ENCODE measurements at regions not wholly inside any gene's neighbourhood (a gene's known extent, or its start where the extent isn't known, plus 50 kb on each side); places are given as distances from the start of the nearest gene placed in this dataset.
"Not testable (repeated sequence)": the region's sequence is repeated elsewhere in the genome, so short reads cannot be mapped to it uniquely, and the experiment has no call there.

DNA sequence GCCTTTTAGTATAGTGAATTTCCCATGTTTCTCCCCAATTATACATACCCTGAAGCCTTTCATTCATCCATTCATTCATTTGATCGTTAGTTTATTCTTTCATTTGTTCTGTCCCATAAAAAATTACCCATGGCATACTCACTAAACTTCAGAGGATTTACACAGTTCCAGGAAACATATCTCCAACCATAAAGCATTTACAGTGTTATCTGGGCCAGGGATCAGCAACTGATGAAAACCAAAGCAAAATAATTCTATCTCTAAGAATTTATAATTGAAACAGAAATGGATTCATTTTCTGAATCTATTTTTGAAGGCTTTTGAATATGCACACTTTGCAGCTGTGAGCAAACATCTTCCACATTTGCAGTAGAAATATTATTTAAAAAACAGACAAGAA lies 547.7 kb downstream of the KCNJ2 start:
- in situ Hi-C loops (cut with MboI; ENCODE audit: low pct_unique_long_range_greater_than_20kb, low sequenced_read_pairs), result no loop called here

DNA sequence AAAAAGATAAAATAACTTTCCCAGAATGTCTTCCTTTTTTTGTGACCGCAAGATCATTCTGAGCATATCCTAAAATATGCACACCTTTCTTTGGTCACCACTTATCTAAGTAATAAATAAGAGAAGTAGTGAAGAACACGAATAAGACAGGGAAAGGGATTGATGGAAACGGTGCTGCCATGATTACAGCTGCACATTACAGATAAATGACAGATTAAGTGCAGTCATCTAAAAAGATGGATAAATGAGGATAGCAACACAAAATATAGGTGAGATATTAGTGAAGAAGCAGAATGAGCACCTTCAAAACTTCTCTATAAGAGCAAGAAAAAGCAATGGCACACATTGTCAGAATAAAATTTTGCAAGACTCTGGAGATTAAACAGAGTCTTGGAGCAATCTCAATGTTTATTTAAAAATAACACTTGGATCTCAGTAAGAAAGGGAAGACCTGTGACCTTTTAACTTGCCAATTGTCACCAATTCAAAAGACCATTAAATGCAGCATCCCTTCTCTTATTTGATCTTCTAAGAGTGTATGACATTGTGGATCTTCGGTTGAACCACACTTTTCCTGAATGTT lies 567.1 kb downstream of the KCNJ2 start:
- in situ Hi-C loops (cut with MboI; ENCODE audit: low pct_unique_long_range_greater_than_20kb, low sequenced_read_pairs), result no loop called here
- DNase-seq, result no peak

More for the DNA sequence above, 547.7 kb downstream of the KCNJ2 start:
- DNase-seq, result no peak

DNA sequence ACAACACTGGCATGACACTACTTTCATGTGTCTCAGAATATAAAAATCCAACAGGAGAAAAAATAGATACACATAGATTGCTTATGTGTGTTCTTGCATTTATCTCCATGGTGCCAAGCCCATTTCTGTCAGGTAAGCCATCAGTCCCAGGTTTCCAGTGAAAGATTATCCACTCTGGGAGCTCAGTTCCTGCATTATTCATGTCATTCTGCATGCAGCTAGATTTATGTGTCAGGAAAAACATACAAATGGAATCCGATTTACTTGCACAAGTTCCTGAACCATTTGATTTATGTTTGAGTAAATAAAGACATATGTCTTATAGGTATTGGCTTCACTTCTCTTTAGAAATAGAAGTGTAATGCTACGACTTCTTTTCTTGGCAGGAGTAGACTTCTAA lies 569.7 kb downstream of the KCNJ2 start:
- no peak for DNase-seq
- in situ Hi-C loops (cut with MboI; ENCODE audit: low pct_unique_long_range_greater_than_20kb, low sequenced_read_pairs), result no loop called here

DNA sequence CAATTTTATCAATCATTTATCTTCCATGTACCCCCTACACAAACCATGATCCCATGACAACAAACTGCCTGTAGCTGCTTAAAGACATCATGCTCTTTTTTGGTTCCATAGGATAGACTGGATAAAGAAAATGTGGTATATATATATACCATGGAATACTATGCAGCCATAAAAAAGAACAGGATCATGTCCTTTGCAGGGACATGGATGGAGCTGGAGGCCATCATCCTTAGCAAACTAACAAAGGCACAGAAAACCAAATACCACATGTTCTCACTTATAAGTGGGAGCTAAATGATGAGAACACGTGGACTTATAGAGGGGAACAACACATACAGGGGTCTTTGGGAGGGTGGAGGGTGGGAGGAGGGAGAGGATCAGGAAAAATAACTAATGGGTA lies 577.2 kb downstream of the KCNJ2 start:
- in situ Hi-C loops (cut with MboI; ENCODE audit: low pct_unique_long_range_greater_than_20kb, low sequenced_read_pairs); DNase-seq: not testable (repeated sequence)

DNA sequence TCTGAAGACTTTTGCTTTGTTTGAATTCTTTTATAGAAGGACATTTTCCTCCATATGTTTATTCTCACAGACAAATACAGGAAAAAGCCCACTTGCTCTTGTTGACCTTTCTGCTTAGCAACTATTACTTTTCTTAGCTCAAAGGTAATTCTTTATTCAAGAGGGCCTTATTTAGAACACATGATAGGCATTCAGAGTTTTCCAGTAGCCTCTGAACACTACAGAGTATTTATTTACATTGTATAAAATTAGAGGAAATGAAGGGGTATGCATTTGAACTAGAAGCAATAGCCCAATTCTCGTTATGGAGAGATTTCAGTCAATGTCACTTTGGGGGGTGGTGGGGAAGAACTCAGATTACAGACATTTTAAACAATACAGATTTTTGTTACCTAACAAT lies 581.7 kb downstream of the KCNJ2 start:
- DNase-seq, result no peak
- in situ Hi-C loops (cut with MboI; ENCODE audit: low pct_unique_long_range_greater_than_20kb, low sequenced_read_pairs), result no loop called here

DNA sequence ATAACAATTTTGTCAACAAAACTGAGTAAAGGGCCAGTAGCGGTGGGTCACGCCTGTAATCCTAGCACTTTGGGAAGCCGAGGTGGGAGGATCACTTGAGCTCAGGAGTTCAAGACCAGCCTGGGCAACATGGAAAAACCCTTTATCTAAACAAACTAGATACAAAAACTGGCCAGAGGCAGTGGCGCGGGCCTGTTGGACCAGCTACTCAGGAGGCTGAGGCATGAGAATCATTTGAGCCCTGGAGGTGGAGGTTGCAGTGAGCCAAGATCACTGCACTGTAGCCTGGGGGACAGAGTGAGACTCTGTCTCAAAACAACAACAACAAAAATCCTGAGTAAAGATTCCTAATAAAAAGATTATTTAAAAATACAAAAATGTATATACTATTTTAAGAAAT lies 583.1 kb downstream of the KCNJ2 start:
- DNase-seq; in situ Hi-C loops (cut with MboI; ENCODE audit: low pct_unique_long_range_greater_than_20kb, low sequenced_read_pairs): not testable (repeated sequence)

DNA sequence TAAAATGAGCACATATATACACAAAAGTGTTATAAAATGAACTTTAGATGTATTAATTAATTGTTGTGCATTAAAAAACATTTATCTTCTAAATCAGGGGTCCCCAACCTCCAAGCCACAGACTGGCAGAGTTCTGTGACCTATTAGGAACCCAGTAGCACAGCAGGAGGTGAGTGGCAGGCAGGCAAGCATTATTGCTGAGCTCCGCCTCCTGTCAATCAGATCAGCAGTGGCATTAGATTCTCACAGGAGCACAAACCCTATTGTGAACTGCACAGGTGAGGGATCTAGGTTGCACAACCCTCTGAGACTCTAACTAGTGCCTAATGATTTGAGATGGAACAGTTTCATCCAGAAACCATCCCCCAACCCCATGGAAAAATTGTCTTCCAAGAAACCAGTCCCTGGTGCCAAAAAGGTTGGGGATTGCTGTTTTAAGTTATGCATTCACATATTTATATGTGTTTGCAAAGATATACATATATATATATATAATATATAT lies 583.7 kb downstream of the KCNJ2 start:
- no peak for DNase-seq
- in situ Hi-C loops (cut with MboI; ENCODE audit: low pct_unique_long_range_greater_than_20kb, low sequenced_read_pairs), result no loop called here

DNA sequence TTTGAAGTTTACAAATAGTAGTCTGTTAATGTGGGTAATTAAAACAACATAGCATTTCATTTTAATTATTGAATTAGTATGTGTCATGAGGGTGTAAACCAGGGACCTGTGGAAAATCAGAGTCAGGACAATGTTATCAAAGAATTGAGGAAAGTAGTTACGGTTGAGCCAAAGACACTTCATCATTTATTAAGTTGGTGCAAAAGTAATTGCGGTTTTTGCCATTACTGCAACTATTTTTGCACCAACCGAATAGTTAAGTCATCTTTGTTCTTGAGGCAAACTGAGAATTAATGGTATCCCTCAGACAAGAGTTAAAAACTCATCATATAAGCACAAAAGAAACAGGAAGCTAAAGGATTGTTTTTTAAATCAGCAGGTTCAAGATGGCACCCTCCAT lies 593.7 kb downstream of the KCNJ2 start:
- in situ Hi-C loops (cut with MboI; ENCODE audit: low pct_unique_long_range_greater_than_20kb, low sequenced_read_pairs), result no loop called here
- no peak for DNase-seq

DNA sequence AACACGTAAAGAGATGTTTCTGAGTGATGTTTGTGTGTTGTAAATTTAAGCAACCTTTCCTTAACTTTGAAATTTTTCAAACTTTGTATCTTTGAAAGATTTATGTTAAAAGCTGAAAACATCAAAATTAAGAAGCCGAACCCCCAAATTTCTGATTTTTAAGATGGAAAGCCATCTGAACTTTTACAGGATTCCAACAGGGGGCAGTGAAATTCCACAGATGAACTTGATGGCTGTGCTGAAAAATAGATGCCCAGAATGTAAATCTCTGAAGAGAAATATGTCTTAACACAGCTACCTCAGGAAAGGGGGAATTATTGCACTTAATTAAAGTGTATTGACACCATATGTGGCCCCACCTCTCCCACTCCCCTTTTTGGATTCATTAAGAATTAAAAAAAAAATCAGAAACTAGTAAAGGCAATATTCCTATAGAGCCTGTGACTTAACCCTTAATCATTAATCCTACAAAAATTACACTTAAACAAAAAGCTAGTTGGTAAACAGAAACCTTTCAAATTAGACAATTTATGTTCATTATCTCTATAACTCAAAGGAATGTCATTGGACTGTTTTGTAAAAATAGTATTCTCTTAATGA lies 597.9 kb downstream of the KCNJ2 start:
- DNase-seq, result peak; percentile 33
- in situ Hi-C loops (cut with MboI; ENCODE audit: low pct_unique_long_range_greater_than_20kb, low sequenced_read_pairs), result no loop called here

DNA sequence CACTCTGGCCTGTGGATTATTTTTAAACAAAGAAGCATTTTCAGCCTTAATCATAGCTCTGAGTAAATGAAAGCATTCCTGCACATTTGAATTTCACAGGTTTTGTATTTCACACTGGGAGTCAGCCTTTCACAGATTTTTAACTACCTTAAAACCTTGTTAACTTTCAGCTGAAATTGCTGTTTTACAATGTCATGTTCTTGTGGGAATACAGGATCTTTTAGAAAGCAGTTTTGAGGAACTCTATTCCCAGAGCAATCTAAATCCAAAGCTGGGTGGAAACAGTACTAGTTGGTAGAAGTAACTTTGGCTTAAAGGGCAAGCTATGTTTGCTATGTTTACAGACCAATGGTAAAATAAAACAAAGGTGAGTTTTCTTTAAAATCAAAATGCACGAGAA lies 600.6 kb downstream of the KCNJ2 start:
- in situ Hi-C loops (cut with MboI; ENCODE audit: low pct_unique_long_range_greater_than_20kb, low sequenced_read_pairs), result no loop called here

DNA sequence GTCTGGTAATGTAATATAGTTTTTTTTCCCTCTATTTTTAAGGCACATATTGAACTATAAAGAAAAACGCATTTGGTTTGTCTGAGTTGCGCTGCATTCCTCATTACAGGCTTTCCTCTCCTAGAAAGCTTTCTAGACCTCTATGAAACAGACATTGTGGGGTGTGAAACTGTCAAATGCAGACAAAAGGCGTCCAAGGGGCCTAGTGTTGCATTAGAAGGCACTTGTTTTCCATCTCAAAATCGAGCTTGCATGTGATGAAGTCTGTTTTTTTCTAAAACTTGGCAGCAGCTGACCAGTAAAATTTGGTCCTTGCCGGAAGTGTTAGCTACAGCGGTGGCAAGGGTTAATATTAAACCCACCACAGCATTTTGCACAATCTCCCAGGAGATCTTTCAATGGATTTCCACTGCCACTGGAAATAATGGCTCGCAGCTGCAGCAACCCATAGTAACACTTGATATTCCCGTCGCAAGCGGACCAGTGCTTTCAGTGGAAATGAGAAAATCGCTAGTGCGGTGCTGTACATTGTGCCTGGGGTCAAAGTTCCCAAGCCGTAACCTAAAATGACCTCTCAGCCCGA lies 602.6 kb downstream of the KCNJ2 start:
- in situ Hi-C loops (cut with MboI; ENCODE audit: low pct_unique_long_range_greater_than_20kb, low sequenced_read_pairs), result no loop called here

More for the DNA sequence above, 600.6 kb downstream of the KCNJ2 start:
- DNase-seq, result no peak

DNA sequence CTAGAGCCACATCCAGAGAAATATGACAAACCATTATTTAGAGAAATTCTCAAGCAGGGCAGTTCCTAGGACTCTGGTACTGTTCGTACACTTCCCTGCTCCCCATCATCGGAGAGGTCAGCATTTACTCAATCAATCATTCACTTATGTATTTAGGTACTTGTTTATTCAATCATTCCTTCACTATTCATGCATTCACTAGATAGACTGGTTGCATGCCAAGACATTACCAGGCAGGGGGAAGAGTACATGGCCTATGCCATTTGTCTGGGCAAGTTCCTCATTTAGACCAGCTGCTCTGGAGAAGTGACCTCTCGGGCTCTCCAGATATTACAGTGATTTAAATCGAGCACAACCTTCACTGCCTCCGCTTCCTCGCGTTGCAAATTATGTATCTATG lies 603.4 kb downstream of the KCNJ2 start:
- no peak for DNase-seq
- in situ Hi-C loops (cut with MboI; ENCODE audit: low pct_unique_long_range_greater_than_20kb, low sequenced_read_pairs), result no loop called here

More for the DNA sequence above, 602.6 kb downstream of the KCNJ2 start:
- no peak for DNase-seq

DNA sequence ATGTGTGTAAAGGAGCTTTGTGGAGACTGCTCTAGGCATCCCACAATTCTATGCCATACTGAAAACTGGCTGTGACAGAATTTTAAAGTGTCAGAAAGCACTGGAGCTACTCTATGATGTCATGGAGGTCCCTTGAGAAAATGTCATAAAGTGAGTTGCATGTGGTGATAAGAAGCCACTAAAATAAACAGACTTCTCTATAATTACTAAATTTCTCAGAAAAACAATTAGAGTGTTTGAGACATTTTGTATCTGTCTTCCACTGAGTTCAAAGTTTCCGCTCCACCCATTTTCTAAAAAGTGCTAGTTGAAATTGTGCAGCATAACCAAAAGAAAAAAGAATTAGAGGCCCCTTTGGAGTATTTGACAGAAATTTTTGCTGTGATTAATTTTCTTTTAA lies 603.9 kb downstream of the KCNJ2 start:
- in situ Hi-C loops (cut with MboI; ENCODE audit: low pct_unique_long_range_greater_than_20kb, low sequenced_read_pairs), result no loop called here
- no peak for DNase-seq

DNA sequence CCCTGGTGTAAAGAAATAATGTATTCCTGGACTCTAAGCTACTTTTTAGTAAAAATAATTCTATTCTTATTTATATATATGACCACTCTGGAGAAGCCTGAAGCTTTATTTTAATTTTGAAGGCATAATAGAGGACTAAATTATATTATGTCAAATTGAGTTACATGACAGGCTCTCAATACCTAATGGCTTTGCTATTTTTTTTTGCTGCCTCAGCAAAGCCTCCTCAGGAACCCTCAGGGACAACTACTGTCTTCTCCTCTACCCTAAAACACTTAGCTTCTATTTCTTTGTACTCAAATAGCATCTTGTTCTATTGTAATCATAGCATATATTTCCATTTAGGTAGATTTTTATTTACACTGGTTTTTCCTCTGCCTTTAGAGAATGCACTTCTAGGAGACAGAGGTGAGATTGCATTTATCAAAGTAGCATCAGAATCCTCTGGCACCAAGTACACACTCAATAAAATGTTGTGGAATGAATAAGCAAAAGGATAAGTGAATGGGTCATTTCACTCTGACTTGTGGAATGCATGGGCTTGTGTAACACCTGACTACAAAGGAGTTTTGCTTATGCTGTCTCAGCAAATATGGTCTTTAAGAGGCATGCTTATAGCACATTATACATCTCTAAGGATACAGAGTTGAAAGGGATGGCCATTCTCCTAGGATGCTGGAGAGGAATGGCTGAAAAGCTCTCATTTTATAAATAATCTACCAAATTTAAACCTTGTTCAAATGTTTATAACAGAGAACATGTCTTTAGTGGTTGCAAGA lies 605.2 kb downstream of the KCNJ2 start:
- in situ Hi-C loops (cut with MboI; ENCODE audit: low pct_unique_long_range_greater_than_20kb, low sequenced_read_pairs), result no loop called here
- no peak for DNase-seq

DNA sequence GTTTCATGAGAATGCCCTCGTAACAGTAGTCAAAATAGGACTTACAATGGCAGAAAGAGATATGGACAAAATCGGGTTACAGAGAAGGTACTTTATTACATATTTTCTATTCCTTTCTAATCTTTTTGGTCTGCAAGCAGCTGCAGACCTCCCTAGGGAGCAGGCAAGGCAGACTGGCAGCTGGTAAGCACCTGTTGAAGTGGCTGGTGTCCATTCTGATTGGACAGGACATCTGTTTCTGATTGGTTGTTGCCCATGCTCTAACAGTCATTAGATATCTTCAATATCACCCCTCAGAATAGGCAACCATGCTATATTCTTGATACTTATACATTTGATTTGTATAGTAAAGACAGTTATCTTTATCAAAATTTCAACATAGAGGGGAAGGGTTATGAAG lies 606.3 kb downstream of the KCNJ2 start:
- DNase-seq, result no peak
- in situ Hi-C loops (cut with MboI; ENCODE audit: low pct_unique_long_range_greater_than_20kb, low sequenced_read_pairs), result no loop called here

DNA sequence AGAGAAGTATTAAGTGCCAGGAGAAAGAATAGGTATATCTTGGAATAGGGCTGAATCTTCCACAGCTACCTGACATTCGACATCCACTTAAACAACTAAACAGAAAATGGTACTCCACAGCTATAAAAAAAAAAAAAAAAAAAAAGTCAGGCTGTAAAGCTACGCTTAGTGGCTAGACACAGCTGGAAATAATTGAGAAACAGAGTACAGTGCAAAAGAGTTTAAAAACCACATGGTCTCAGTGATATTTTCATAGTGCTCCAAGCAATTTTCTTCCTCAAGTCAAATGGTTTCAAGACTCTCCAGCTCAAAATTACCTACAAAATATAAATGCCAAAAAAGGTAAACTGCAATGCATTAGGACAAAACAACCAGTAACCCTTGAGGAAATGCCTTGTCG lies 607.1 kb downstream of the KCNJ2 start:
- in situ Hi-C loops (cut with MboI; ENCODE audit: low pct_unique_long_range_greater_than_20kb, low sequenced_read_pairs), result no loop called here
- no peak for DNase-seq

DNA sequence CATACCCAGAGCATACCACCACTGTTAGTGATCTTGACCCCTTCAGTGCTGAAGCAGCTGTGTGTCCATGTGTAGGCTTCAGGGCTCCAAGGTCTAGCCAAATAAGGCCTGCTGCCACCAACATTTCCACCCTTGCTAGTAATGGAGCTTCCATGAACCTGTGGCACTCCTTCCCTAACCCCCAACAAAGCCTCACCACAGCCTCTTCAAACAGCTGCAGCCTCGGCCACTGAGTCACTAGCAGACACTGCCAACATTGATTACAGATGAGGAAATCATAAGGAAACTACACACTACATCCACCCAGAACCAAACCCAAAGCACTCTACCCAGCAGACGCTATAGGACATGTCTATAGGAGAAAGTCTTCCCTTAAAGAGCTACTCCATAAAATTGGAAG lies 610.7 kb downstream of the KCNJ2 start:
- in situ Hi-C loops (cut with MboI; ENCODE audit: low pct_unique_long_range_greater_than_20kb, low sequenced_read_pairs), result no loop called here
- DNase-seq, result no peak

DNA sequence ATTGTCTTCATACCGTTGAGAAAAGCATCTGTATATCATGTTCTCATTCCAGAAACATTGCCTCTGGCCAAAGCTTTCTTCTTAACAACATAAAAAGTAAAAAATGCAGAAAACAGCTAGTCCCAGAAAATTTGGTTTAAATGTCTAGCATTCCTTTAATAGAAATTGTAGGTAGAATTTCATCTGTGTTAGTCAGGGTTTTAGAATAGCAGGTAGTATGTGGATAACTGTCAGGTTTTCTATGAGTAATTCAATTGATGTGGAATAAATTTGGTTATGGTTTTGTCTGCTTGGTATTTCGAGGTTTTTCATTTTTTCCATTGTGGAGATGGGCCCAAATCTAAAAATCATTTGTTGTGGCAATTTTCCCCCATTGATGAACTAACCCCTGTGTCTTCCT lies 616.7 kb downstream of the KCNJ2 start:
- in situ Hi-C loops (cut with MboI; ENCODE audit: low pct_unique_long_range_greater_than_20kb, low sequenced_read_pairs), result no loop called here
- no peak for DNase-seq

DNA sequence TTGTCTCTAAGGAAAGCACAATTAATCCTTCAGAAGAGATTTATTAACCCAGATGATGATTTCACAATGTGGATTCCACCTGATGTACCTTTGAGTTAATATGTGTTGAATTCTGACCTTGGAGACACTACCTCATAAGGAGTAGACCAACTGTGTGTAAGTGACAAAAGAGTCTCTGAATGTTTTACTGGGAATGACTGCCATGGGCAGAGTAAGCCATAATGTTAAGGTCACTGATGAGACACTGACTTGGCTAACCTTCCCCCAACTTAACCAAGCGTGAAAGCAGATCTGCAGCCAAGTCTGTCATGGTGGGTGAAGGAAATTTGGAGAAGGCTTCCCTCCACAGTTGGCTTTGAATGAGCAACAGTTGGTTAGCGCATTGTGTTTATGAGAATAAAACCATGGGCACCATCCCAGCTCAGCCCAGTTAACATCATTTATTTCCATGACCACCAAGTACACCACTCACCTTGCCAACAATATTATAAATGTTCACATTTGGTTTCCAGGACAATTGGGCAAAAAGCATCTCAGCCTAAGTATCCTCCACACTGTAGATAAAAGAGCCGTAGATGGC lies 618.5 kb downstream of the KCNJ2 start:
- DNase-seq, result no peak
- in situ Hi-C loops (cut with MboI; ENCODE audit: low pct_unique_long_range_greater_than_20kb, low sequenced_read_pairs), result no loop called here
